ENCODE measurements at regions not wholly inside any gene's neighbourhood (a gene's known extent, or its start where the extent isn't known, plus 50 kb on each side); places are given as distances from the start of the nearest gene placed in this dataset.

GRCh38 chr2:219908538-219908937, 281.1 kb downstream of the SLC4A3 start:
- Histone ChIP-seq H3K36me3 (ENCODE audit: control insufficient read depth, insufficient read depth, low read length) (no peaks in the 10 kb centered on the region), H3K9me3 (ENCODE audit: control insufficient read depth, insufficient read depth, low read length) (no peaks in the 10 kb centered on the region), H3K9ac (ENCODE audit: low read depth, low read length) (no peak overlapping the region), H3K27me3 (ENCODE audit: control insufficient read depth, insufficient read depth, low read length) (no peaks in the 10 kb centered on the region), H3K4me1 (ENCODE audit: control insufficient read depth, insufficient read depth, low read length) (no peaks in the 10 kb centered on the region), H3K4me3 (ENCODE audit: low read depth, low read length) (no peak overlapping the region)

- no peak overlapping the region for H3K4me3 ChIP-seq (ENCODE audit: low read depth, low read length)
- no peaks in the 10 kb centered on the region for H3K9me3 ChIP-seq (ENCODE audit: control insufficient read depth, insufficient read depth, low read length)
- H3K27me3 ChIP-seq (ENCODE audit: control insufficient read depth, insufficient read depth, low read length): no peaks in the 10 kb centered on the region
- no peaks in the 10 kb centered on the region for H3K4me1 ChIP-seq (ENCODE audit: control insufficient read depth, insufficient read depth, low read length)
- no peak overlapping the region for H3K9ac ChIP-seq (ENCODE audit: low read depth, low read length)
- no peaks in the 10 kb centered on the region for H3K36me3 ChIP-seq (ENCODE audit: control insufficient read depth, insufficient read depth, low read length)
Observed at GRCh38 chr2:219911541-219911940, 284.1 kb downstream of the SLC4A3 start.

GRCh38 chr2:219912491-219912921, 285.1 kb downstream of the SLC4A3 start:
- Histone ChIP-seq H3K9ac (ENCODE audit: low read depth, low read length) (no peak overlapping the region), H3K9me3 (ENCODE audit: control insufficient read depth, insufficient read depth, low read length) (no peaks in the 10 kb centered on the region), H3K4me1 (ENCODE audit: control insufficient read depth, insufficient read depth, low read length) (no peaks in the 10 kb centered on the region), H3K4me3 (ENCODE audit: low read depth, low read length) (no peak overlapping the region), H3K36me3 (ENCODE audit: control insufficient read depth, insufficient read depth, low read length) (no peaks in the 10 kb centered on the region), H3K27me3 (ENCODE audit: control insufficient read depth, insufficient read depth, low read length) (no peaks in the 10 kb centered on the region)

GRCh38 chr2:219914577-219914976, 287.1 kb downstream of the SLC4A3 start:
- no peaks in the 10 kb centered on the region for H3K36me3 ChIP-seq (ENCODE audit: control insufficient read depth, insufficient read depth, low read length)
- H3K27me3 ChIP-seq (ENCODE audit: control insufficient read depth, insufficient read depth, low read length): no peaks in the 10 kb centered on the region
- no peak overlapping the region for H3K9ac ChIP-seq (ENCODE audit: low read depth, low read length)
- H3K4me3 ChIP-seq (ENCODE audit: low read depth, low read length): no peak overlapping the region
- no peaks in the 10 kb centered on the region for H3K4me1 ChIP-seq (ENCODE audit: control insufficient read depth, insufficient read depth, low read length)
- H3K9me3 ChIP-seq (ENCODE audit: control insufficient read depth, insufficient read depth, low read length): no peaks in the 10 kb centered on the region

- Histone ChIP-seq H3K9ac (ENCODE audit: low read depth, low read length) (no peak overlapping the region), H3K27me3 (ENCODE audit: control insufficient read depth, insufficient read depth, low read length) (no peaks in the 10 kb centered on the region), H3K9me3 (ENCODE audit: control insufficient read depth, insufficient read depth, low read length) (no peaks in the 10 kb centered on the region), H3K4me1 (ENCODE audit: control insufficient read depth, insufficient read depth, low read length) (no peaks in the 10 kb centered on the region), H3K4me3 (ENCODE audit: low read depth, low read length) (no peak overlapping the region), H3K36me3 (ENCODE audit: control insufficient read depth, insufficient read depth, low read length) (no peaks in the 10 kb centered on the region)
Observed at GRCh38 chr2:219916281-219916680, 288.9 kb downstream of the SLC4A3 start.

GRCh38 chr2:219916726-219917440, 289.5 kb downstream of the SLC4A3 start:
- Histone ChIP-seq H3K4me1 (ENCODE audit: control insufficient read depth, insufficient read depth, low read length) (no peaks in the 10 kb centered on the region), H3K9me3 (ENCODE audit: control insufficient read depth, insufficient read depth, low read length) (no peaks in the 10 kb centered on the region), H3K27me3 (ENCODE audit: control insufficient read depth, insufficient read depth, low read length) (no peaks in the 10 kb centered on the region), H3K4me3 (ENCODE audit: low read depth, low read length) (no peak overlapping the region), H3K36me3 (ENCODE audit: control insufficient read depth, insufficient read depth, low read length) (no peaks in the 10 kb centered on the region), H3K9ac (ENCODE audit: low read depth, low read length) (no peak overlapping the region)

- no peaks in the 10 kb centered on the region for H3K4me1 ChIP-seq (ENCODE audit: control insufficient read depth, insufficient read depth, low read length)
- no peaks in the 10 kb centered on the region for H3K27me3 ChIP-seq (ENCODE audit: control insufficient read depth, insufficient read depth, low read length)
- H3K9me3 ChIP-seq (ENCODE audit: control insufficient read depth, insufficient read depth, low read length): no peaks in the 10 kb centered on the region
- no peaks in the 10 kb centered on the region for H3K36me3 ChIP-seq (ENCODE audit: control insufficient read depth, insufficient read depth, low read length)
- no peak overlapping the region for H3K9ac ChIP-seq (ENCODE audit: low read depth, low read length)
- H3K4me3 ChIP-seq (ENCODE audit: low read depth, low read length): no peak overlapping the region
Observed at GRCh38 chr2:219918254-219918653, 290.8 kb downstream of the SLC4A3 start.

GRCh38 chr2:219918944-219919343, 291.5 kb downstream of the SLC4A3 start:
- H3K9ac ChIP-seq (ENCODE audit: low read depth, low read length): no peak overlapping the region
- no peaks in the 10 kb centered on the region for H3K9me3 ChIP-seq (ENCODE audit: control insufficient read depth, insufficient read depth, low read length)
- no peaks in the 10 kb centered on the region for H3K36me3 ChIP-seq (ENCODE audit: control insufficient read depth, insufficient read depth, low read length)
- H3K4me1 ChIP-seq (ENCODE audit: control insufficient read depth, insufficient read depth, low read length): no peaks in the 10 kb centered on the region
- H3K27me3 ChIP-seq (ENCODE audit: control insufficient read depth, insufficient read depth, low read length): no peaks in the 10 kb centered on the region
- H3K4me3 ChIP-seq (ENCODE audit: low read depth, low read length): no peak overlapping the region

GRCh38 chr2:219919506-219919905, 292.1 kb downstream of the SLC4A3 start:
- Histone ChIP-seq H3K36me3 (ENCODE audit: control insufficient read depth, insufficient read depth, low read length) (no peaks in the 10 kb centered on the region), H3K27me3 (ENCODE audit: control insufficient read depth, insufficient read depth, low read length) (no peaks in the 10 kb centered on the region), H3K4me3 (ENCODE audit: low read depth, low read length) (no peak overlapping the region), H3K9ac (ENCODE audit: low read depth, low read length) (no peak overlapping the region), H3K4me1 (ENCODE audit: control insufficient read depth, insufficient read depth, low read length) (no peaks in the 10 kb centered on the region), H3K9me3 (ENCODE audit: control insufficient read depth, insufficient read depth, low read length) (no peaks in the 10 kb centered on the region)

GRCh38 chr2:219929835-219930234, 302.4 kb downstream of the SLC4A3 start:
- Histone ChIP-seq H3K9me3 (ENCODE audit: control insufficient read depth, insufficient read depth, low read length) (no peaks in the 10 kb centered on the region), H3K4me3 (ENCODE audit: low read depth, low read length) (no peak overlapping the region), H3K9ac (ENCODE audit: low read depth, low read length) (no peak overlapping the region), H3K4me1 (ENCODE audit: control insufficient read depth, insufficient read depth, low read length) (no peaks in the 10 kb centered on the region), H3K27me3 (ENCODE audit: control insufficient read depth, insufficient read depth, low read length) (no peaks in the 10 kb centered on the region), H3K36me3 (ENCODE audit: control insufficient read depth, insufficient read depth, low read length) (no peaks in the 10 kb centered on the region)

GRCh38 chr2:219939647-219940046, 312.2 kb downstream of the SLC4A3 start:
- Histone ChIP-seq H3K36me3 (ENCODE audit: control insufficient read depth, insufficient read depth, low read length) (no peaks in the 10 kb centered on the region), H3K4me1 (ENCODE audit: control insufficient read depth, insufficient read depth, low read length) (no peaks in the 10 kb centered on the region), H3K4me3 (ENCODE audit: low read depth, low read length) (no peak overlapping the region), H3K27me3 (ENCODE audit: control insufficient read depth, insufficient read depth, low read length) (no peaks in the 10 kb centered on the region), H3K9me3 (ENCODE audit: control insufficient read depth, insufficient read depth, low read length) (no peaks in the 10 kb centered on the region), H3K9ac (ENCODE audit: low read depth, low read length) (no peak overlapping the region)

- no peaks in the 10 kb centered on the region for H3K4me1 ChIP-seq (ENCODE audit: control insufficient read depth, insufficient read depth, low read length)
- no peaks in the 10 kb centered on the region for H3K9me3 ChIP-seq (ENCODE audit: control insufficient read depth, insufficient read depth, low read length)
- H3K4me3 ChIP-seq (ENCODE audit: low read depth, low read length): no peak overlapping the region
- no peaks in the 10 kb centered on the region for H3K27me3 ChIP-seq (ENCODE audit: control insufficient read depth, insufficient read depth, low read length)
- H3K9ac ChIP-seq (ENCODE audit: low read depth, low read length): no peak overlapping the region
- no peaks in the 10 kb centered on the region for H3K36me3 ChIP-seq (ENCODE audit: control insufficient read depth, insufficient read depth, low read length)
Observed at GRCh38 chr2:219944866-219945265, 317.4 kb downstream of the SLC4A3 start.
